ENCODE measurements at regions not wholly inside any gene's neighbourhood (a gene's known extent, or its start where the extent isn't known, plus 50 kb on each side); places are given as distances from the start of the nearest gene placed in this dataset.

DNA sequence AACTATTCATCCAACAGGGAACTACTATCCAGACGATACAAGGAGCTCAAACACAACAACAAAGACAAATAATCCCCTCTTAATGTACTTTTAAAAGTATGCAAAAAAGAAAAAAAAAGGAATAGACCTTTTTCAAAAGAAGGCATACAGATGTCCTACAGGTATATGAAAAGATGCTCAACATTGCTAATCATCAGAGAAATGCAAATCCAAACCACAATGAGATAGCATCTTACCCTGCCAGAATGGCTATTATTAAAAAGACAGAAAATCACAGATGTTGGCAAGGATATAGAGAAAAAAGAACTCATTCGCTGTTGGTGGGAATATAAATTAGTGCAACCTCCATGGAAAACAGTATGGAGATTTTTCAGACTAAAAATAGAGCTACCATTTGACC lies 67.1 kb upstream of the ENPP6 start:
- Histone ChIP-seq H3K9me3 (ENCODE audit: control insufficient read depth, insufficient read depth, low read depth, low read length) (no peaks in the 10 kb centered on the region), H3K4me1 (ENCODE audit: control insufficient read depth, insufficient read depth, low read length) (no peaks in the 10 kb centered on the region), H3K27ac (ENCODE audit: extremely low read depth, low read depth, low read length) (no peak overlapping the region), H3K4me3 (ENCODE audit: low read depth, low read length) (no peak overlapping the region), H3K36me3 (ENCODE audit: control insufficient read depth in 2 of 2, insufficient read depth in 1 of 2, low read length in 2 of 2) (no peaks in the 10 kb centered on the region)
- CTCF ChIA-PET: interaction anchor here (0.6 to 0.8 kb wide), 2 partner anchors 12 to 1433 kb away, joined by 4 to 5 read pairs; no protein-coding TSS in a partner anchor
- no peak for TF ChIP-seq ZNF146 (tag by site-specific recombination; IDR thresholded peaks at IDR 0.05)
- TF ChIP-seq ZNF654 (tag by site-specific recombination; IDR thresholded peaks at IDR 0.05; ENCODE audit: low read depth): no peak
- no peak for TF ChIP-seq ZNF423 (tag by site-specific recombination; IDR thresholded peaks at IDR 0.05)
- TF ChIP-seq ZNF571 (tag by site-specific recombination; IDR thresholded peaks at IDR 0.05): no peak
- TF ChIP-seq RBAK (tag by site-specific recombination; IDR thresholded peaks at IDR 0.05): no peak
- TF ChIP-seq ZNF658 (tag by site-specific recombination; IDR thresholded peaks at IDR 0.05): no peak
- TF ChIP-seq ZNF624 (tag by site-specific recombination; IDR thresholded peaks at IDR 0.05): no peak
- TF ChIP-seq, protein P1, sequence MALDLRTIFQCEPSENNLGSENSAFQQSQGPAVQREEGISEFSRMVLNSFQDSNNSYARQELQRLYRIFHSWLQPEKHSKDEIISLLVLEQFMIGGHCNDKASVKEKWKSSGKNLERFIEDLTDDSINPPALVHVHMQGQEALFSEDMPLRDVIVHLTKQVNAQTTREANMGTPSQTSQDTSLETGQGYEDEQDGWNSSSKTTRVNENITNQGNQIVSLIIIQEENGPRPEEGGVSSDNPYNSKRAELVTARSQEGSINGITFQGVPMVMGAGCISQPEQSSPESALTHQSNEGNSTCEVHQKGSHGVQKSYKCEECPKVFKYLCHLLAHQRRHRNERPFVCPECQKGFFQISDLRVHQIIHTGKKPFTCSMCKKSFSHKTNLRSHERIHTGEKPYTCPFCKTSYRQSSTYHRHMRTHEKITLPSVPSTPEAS (tag by site-specific recombination; IDR thresholded peaks at IDR 0.05): no peak
- no peak for TF ChIP-seq ZNF23 (tag by site-specific recombination; IDR thresholded peaks at IDR 0.05; ENCODE audit: borderline replicate concordance)
- POLR2A ChIA-PET: no interaction called here

DNA sequence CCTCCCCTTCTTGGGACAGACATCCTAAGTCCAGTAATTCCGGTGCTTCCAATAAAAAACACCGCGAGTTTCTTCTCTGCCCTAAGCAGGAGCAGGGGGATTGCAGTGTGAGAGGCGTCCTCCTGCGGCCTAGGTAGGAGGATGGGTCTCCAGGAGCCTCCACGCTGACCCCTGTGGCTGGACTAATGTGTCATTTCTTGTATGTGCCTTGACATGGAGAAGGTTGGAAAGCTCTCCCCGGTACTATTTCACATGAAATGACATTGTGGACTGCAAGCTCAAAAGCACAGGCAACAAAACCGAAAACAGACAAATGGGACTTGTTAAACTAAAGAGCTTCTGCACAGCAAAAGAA lies 66.6 kb upstream of the ENPP6 start:
- Histone ChIP-seq H3K27ac (ENCODE audit: extremely low read depth, low read depth, low read length) (no peak overlapping the region), H3K4me1 (ENCODE audit: control insufficient read depth, insufficient read depth, low read length) (no peaks in the 10 kb centered on the region), H3K4me3 (ENCODE audit: low read depth, low read length) (no peak overlapping the region), H3K36me3 (ENCODE audit: control insufficient read depth in 2 of 2, insufficient read depth in 1 of 2, low read length in 2 of 2) (no peaks in the 10 kb centered on the region), H3K9me3 (ENCODE audit: control insufficient read depth, insufficient read depth, low read depth, low read length) (no peaks in the 10 kb centered on the region)
- POLR2A ChIA-PET: no interaction called here
- TF ChIP-seq, protein P2, sequence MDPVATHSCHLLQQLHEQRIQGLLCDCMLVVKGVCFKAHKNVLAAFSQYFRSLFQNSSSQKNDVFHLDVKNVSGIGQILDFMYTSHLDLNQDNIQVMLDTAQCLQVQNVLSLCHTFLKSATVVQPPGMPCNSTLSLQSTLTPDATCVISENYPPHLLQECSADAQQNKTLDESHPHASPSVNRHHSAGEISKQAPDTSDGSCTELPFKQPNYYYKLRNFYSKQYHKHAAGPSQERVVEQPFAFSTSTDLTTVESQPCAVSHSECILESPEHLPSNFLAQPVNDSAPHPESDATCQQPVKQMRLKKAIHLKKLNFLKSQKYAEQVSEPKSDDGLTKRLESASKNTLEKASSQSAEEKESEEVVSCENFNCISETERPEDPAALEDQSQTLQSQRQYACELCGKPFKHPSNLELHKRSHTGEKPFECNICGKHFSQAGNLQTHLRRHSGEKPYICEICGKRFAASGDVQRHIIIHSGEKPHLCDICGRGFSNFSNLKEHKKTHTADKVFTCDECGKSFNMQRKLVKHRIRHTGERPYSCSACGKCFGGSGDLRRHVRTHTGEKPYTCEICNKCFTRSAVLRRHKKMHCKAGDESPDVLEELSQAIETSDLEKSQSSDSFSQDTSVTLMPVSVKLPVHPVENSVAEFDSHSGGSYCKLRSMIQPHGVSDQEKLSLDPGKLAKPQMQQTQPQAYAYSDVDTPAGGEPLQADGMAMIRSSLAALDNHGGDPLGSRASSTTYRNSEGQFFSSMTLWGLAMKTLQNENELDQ (tag by site-specific recombination; IDR thresholded peaks at IDR 0.05; ENCODE audit: low read depth): no peak
- TF ChIP-seq ZNF266 (tag by site-specific recombination; IDR thresholded peaks at IDR 0.05; ENCODE audit: low read depth): no peak
- TF ChIP-seq, protein P3, sequence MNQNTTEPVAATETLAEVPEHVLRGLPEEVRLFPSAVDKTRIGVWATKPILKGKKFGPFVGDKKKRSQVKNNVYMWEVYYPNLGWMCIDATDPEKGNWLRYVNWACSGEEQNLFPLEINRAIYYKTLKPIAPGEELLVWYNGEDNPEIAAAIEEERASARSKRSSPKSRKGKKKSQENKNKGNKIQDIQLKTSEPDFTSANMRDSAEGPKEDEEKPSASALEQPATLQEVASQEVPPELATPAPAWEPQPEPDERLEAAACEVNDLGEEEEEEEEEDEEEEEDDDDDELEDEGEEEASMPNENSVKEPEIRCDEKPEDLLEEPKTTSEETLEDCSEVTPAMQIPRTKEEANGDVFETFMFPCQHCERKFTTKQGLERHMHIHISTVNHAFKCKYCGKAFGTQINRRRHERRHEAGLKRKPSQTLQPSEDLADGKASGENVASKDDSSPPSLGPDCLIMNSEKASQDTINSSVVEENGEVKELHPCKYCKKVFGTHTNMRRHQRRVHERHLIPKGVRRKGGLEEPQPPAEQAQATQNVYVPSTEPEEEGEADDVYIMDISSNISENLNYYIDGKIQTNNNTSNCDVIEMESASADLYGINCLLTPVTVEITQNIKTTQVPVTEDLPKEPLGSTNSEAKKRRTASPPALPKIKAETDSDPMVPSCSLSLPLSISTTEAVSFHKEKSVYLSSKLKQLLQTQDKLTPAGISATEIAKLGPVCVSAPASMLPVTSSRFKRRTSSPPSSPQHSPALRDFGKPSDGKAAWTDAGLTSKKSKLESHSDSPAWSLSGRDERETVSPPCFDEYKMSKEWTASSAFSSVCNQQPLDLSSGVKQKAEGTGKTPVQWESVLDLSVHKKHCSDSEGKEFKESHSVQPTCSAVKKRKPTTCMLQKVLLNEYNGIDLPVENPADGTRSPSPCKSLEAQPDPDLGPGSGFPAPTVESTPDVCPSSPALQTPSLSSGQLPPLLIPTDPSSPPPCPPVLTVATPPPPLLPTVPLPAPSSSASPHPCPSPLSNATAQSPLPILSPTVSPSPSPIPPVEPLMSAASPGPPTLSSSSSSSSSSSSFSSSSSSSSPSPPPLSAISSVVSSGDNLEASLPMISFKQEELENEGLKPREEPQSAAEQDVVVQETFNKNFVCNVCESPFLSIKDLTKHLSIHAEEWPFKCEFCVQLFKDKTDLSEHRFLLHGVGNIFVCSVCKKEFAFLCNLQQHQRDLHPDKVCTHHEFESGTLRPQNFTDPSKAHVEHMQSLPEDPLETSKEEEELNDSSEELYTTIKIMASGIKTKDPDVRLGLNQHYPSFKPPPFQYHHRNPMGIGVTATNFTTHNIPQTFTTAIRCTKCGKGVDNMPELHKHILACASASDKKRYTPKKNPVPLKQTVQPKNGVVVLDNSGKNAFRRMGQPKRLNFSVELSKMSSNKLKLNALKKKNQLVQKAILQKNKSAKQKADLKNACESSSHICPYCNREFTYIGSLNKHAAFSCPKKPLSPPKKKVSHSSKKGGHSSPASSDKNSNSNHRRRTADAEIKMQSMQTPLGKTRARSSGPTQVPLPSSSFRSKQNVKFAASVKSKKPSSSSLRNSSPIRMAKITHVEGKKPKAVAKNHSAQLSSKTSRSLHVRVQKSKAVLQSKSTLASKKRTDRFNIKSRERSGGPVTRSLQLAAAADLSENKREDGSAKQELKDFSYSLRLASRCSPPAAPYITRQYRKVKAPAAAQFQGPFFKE (tag by site-specific recombination; IDR thresholded peaks at IDR 0.05; ENCODE audit: borderline replicate concordance): no peak
- TF ChIP-seq ZNF138 (tag by site-specific recombination; IDR thresholded peaks at IDR 0.05; ENCODE audit: borderline replicate concordance): no peak
- TF ChIP-seq ZNF274 (IDR thresholded peaks at IDR 0.05; ENCODE audit: low read length): no peak
- TF ChIP-seq ZNF274 (tag by site-specific recombination; IDR thresholded peaks at IDR 0.05; ENCODE audit: borderline replicate concordance): no peak
- TF ChIP-seq ZNF660 (tag by site-specific recombination; IDR thresholded peaks at IDR 0.05): no peak
- CTCF ChIA-PET: interaction anchor here (0.8 kb wide), 1 partner anchor 12 kb away, joined by 4 read pairs; no protein-coding TSS in a partner anchor

Measured in HEK293 (cell line).